ENCODE measurements at regions not wholly inside any gene's neighbourhood (a gene's known extent, or its start where the extent isn't known, plus 50 kb on each side); places are given as distances from the start of the nearest gene placed in this dataset.

GRCh38 chr9:84145031-84145430 lies 164.4 kb downstream of the RMI1 start:
- Mint-ChIP-seq H3K36me3 (ENCODE audit: low read depth) (no peaks in the 10 kb centered on the region), H3K9me3 (no peaks in the 10 kb centered on the region), H3K4me3 (no peak overlapping the region), H3K27ac (no peak overlapping the region), H3K27me3 (ENCODE audit: insufficient read depth, low read depth, poor library complexity) (peaks cover 18% of the 10 kb centered on the region), H3K4me1 (peaks cover 39% of the 10 kb centered on the region)
- H4K20me1 ChIP-seq (replicated peaks; ENCODE audit: insufficient read depth): no peaks in the 10 kb centered on the region; the same call in 1 of the 2 replicates
- H3K4me3 ChIP-seq: no peak overlapping the region
- no peaks in the 10 kb centered on the region for H3F3A ChIP-seq (replicated peaks; ENCODE audit: low read depth)
- H3K27ac ChIP-seq (ENCODE audit: low read depth): no peak overlapping the region
- TF ChIP-seq JUNB (IDR thresholded peaks at IDR 0.05; ENCODE audit: unreplicated experiment): no peak
- no peak for TF ChIP-seq ZNF462 (CRISPR knock-in tag; IDR thresholded peaks at IDR 0.05)
- TF ChIP-seq REST (IDR thresholded peaks at IDR 0.05; ENCODE audit: unreplicated experiment): no peak
- no peak for TF ChIP-seq CTCF (conservative IDR thresholded peaks at IDR 0.05; ENCODE audit: low read depth in 2 of 2)
- TF ChIP-seq CREB1 (CRISPR knock-in tag; IDR thresholded peaks at IDR 0.05; ENCODE audit: low read depth): no peak
- no peak for TF ChIP-seq EZH2phosphoT487 (IDR thresholded peaks at IDR 0.05; ENCODE audit: unreplicated experiment)
- TF ChIP-seq NANOG (IDR thresholded peaks at IDR 0.05; ENCODE audit: borderline replicate concordance): no peak
- TF ChIP-seq ZNF331 (CRISPR knock-in tag; IDR thresholded peaks at IDR 0.05; ENCODE audit: low read depth): no peak
- TF ChIP-seq STAT1 (IDR thresholded peaks at IDR 0.05; ENCODE audit: unreplicated experiment): no peak
- no peak for TF ChIP-seq ETS1 (IDR thresholded peaks at IDR 0.05)
- TF ChIP-seq POLR2AphosphoS5 (IDR thresholded peaks at IDR 0.05; ENCODE audit: low read depth): no peak
- TF ChIP-seq ZNF114 (CRISPR knock-in tag; IDR thresholded peaks at IDR 0.05): no peak
- TF ChIP-seq EZH2 (IDR thresholded peaks at IDR 0.05; ENCODE audit: low read depth, unreplicated experiment): no peak
- H3K4me1 ChIP-seq (ENCODE audit: insufficient read depth): peaks cover 36% of the 10 kb centered on the region
- no peaks in the 10 kb centered on the region for H3K9me2 ChIP-seq (ENCODE audit: insufficient read depth)
- DNase-seq (ENCODE audit: low spot score) (no peak), ATAC-seq (no peak)
- no peak overlapping the region for H3K4me2 ChIP-seq
- H2AFZ ChIP-seq: no peak overlapping the region
- H3K79me2 ChIP-seq (replicated peaks; ENCODE audit: insufficient read depth): no peaks in the 10 kb centered on the region
- peaks cover 34% of the 10 kb centered on the region for H3K27me3 ChIP-seq (ENCODE audit: insufficient read depth)
- no peaks in the 10 kb centered on the region; the same call in 1 of the 2 replicates for H3K36me3 ChIP-seq (ENCODE audit: insufficient read depth)

Measured in GM23338 (cell line).